TTC549 (cell line): ENCODE measurements at regions not wholly inside any gene's neighbourhood (a gene's known extent, or its start where the extent isn't known, plus 50 kb on each side); places are given as distances from the start of the nearest gene placed in this dataset.
"Not testable (repeated sequence)": the region's sequence is repeated elsewhere in the genome, so short reads cannot be mapped to it uniquely, and the experiment has no call there.

Source experiments
- FAIRE-seq: peaks from 2 replicates; lab custom pipeline; 2012; peaks lifted over from hg19 to GRCh38; lab: Jason Lieb, UNC

GRCh38 chr14:22491683-22492621 lies 97.1 kb downstream of the DAD1 start:
- no peak for FAIRE-seq

- FAIRE-seq: not testable (repeated sequence)
Measured at GRCh38 chr14:22491053-22491452, 98.0 kb downstream of the DAD1 start.

GRCh38 chr14:22489957-22490950 lies 98.8 kb downstream of the DAD1 start:
- no peak for FAIRE-seq

- FAIRE-seq: no peak
Measured at GRCh38 chr14:22489244-22489545, 99.8 kb downstream of the DAD1 start.

- no peak for FAIRE-seq
Measured at GRCh38 chr14:22488522-22489243, 100.3 kb downstream of the DAD1 start.

- no peak for FAIRE-seq
Measured at GRCh38 chr14:22487941-22488340, 101.1 kb downstream of the DAD1 start.

GRCh38 chr14:22487401-22487800 lies 101.6 kb downstream of the DAD1 start:
- FAIRE-seq: no peak

GRCh38 chr14:22486675-22487074 lies 102.3 kb downstream of the DAD1 start:
- FAIRE-seq: no peak

GRCh38 chr14:22485649-22486048 lies 103.4 kb downstream of the DAD1 start:
- no peak for FAIRE-seq

GRCh38 chr14:22485178-22485577 lies 103.8 kb downstream of the DAD1 start:
- FAIRE-seq: no peak

- no peak for FAIRE-seq
Measured at GRCh38 chr14:22484632-22485031, 104.4 kb downstream of the DAD1 start.

GRCh38 chr14:22483863-22484593 lies 105.0 kb downstream of the DAD1 start:
- no peak for FAIRE-seq

GRCh38 chr14:22482782-22483553 lies 106.1 kb downstream of the DAD1 start:
- no peak for FAIRE-seq

- no peak for FAIRE-seq
Measured at GRCh38 chr14:22482085-22482694, 106.8 kb downstream of the DAD1 start.

GRCh38 chr14:22481546-22481945 lies 107.5 kb downstream of the DAD1 start:
- FAIRE-seq: no peak

- FAIRE-seq: no peak
Measured at GRCh38 chr14:22479776-22480464, 109.1 kb downstream of the DAD1 start.

GRCh38 chr14:22479132-22479531 lies 109.9 kb downstream of the DAD1 start:
- no peak for FAIRE-seq

GRCh38 chr14:22478670-22479069 lies 110.4 kb downstream of the DAD1 start:
- FAIRE-seq: no peak

GRCh38 chr14:22478247-22478646 lies 110.8 kb downstream of the DAD1 start:
- FAIRE-seq: no peak
